ENCODE measurements at regions not wholly inside any gene's neighbourhood (a gene's known extent, or its start where the extent isn't known, plus 50 kb on each side); places are given as distances from the start of the nearest gene placed in this dataset.

DNA sequence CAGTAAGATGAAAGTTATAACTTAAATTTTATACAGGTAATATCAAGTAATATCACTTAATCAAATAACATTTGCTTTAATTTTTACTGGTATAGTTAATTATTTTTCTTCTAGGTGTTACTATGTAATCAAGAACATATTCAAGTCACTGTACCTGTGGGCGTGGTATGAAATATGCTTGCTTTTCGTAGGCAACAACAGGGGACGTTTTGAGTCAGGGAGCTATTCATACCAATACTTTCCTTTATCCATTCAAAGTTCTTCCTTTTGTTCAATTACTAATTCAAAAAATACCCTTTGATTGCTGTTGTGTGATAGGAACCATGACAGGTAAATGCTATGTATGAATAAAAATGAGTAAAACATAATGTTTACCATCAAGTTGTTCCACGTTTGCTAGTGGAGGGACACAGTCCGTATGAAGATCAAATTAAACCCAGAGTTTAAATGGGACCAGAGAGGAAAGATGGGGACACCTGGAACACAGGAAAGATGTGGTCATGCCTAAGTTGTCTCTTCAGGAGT, 654.0 kb upstream of the KCNMB2 start:
- Mint-ChIP-seq H3K4me3 (no peak overlapping the region), H3K4me1 (ENCODE audit: low read depth) (peaks cover 15% of the 10 kb centered on the region), H3K27me3 (no peaks in the 10 kb centered on the region), H3K27ac (no peak overlapping the region), H3K9me3 (no peaks in the 10 kb centered on the region), H3K36me3 (ENCODE audit: low read depth) (no peaks in the 10 kb centered on the region)
- H3K27ac ChIP-seq (ENCODE audit: low read depth in 1 of 2, low read length in 2 of 2) = no peak overlapping the region
- no peaks in the 10 kb centered on the region for H3K27me3 ChIP-seq (ENCODE audit: control insufficient read depth in 1 of 2, insufficient read depth in 2 of 2, low read length in 2 of 2)
- POLR2A ChIA-PET = no interaction called here
- no peak for ATAC-seq (ENCODE audit: poor library complexity)
- no peaks in the 10 kb centered on the region for H3K36me3 ChIP-seq (ENCODE audit: insufficient read depth, low read length)
- CTCF ChIA-PET = no interaction called here
- intact Hi-C loops (cut with DNase I, micrococcal nuclease) = no loop called here
- no peak for DNase-seq
- H3K4me1 ChIP-seq (ENCODE audit: insufficient read depth, low read length) = no peaks in the 10 kb centered on the region
- no peak overlapping the region for H3K4me3 ChIP-seq (ENCODE audit: low read length)
- H3K9me3 ChIP-seq (ENCODE audit: control insufficient read depth in 1 of 2, insufficient read depth in 1 of 2, low read length in 2 of 2) = no peaks in the 10 kb centered on the region
- TF ChIP-seq, protein P1, sequence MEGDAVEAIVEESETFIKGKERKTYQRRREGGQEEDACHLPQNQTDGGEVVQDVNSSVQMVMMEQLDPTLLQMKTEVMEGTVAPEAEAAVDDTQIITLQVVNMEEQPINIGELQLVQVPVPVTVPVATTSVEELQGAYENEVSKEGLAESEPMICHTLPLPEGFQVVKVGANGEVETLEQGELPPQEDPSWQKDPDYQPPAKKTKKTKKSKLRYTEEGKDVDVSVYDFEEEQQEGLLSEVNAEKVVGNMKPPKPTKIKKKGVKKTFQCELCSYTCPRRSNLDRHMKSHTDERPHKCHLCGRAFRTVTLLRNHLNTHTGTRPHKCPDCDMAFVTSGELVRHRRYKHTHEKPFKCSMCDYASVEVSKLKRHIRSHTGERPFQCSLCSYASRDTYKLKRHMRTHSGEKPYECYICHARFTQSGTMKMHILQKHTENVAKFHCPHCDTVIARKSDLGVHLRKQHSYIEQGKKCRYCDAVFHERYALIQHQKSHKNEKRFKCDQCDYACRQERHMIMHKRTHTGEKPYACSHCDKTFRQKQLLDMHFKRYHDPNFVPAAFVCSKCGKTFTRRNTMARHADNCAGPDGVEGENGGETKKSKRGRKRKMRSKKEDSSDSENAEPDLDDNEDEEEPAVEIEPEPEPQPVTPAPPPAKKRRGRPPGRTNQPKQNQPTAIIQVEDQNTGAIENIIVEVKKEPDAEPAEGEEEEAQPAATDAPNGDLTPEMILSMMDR (IDR thresholded peaks at IDR 0.05) = no peak

DNA sequence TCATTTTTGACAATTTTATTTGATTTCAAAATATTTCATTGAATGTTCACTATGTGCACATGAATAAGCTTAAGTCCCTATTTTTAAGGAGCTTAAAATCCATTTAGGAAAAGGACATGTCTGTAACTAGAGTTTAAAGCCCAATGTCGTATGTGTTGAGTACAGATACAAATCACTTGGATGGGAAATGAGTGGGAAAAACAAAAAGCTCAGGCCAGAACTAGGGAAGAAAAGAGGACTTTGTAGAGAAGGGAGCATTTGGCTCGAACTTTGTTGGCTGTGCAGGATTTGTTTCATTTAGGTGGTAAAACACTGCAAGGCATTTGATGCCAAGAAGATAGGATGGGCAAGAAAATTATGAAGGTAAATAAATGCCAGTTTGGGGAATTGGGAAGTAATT, 653.1 kb upstream of the KCNMB2 start:
- Mint-ChIP-seq H3K4me1 (ENCODE audit: low read depth) (peaks cover 15% of the 10 kb centered on the region), H3K9me3 (no peaks in the 10 kb centered on the region), H3K27me3 (no peaks in the 10 kb centered on the region), H3K4me3 (no peak overlapping the region), H3K36me3 (ENCODE audit: low read depth) (no peaks in the 10 kb centered on the region), H3K27ac (no peak overlapping the region)
- ChIA-PET CTCF (no interaction called here), POLR2A (no interaction called here)
- H3K9me3 ChIP-seq (ENCODE audit: control insufficient read depth in 1 of 2, insufficient read depth in 1 of 2, low read length in 2 of 2) = no peaks in the 10 kb centered on the region
- no peak overlapping the region for H3K4me3 ChIP-seq (ENCODE audit: low read length)
- H3K27me3 ChIP-seq (ENCODE audit: control insufficient read depth in 1 of 2, insufficient read depth in 2 of 2, low read length in 2 of 2) = no peaks in the 10 kb centered on the region
- TF ChIP-seq, protein P1 (IDR thresholded peaks at IDR 0.05) = no peak
- H3K4me1 ChIP-seq (ENCODE audit: insufficient read depth, low read length) = no peaks in the 10 kb centered on the region
- intact Hi-C loops (cut with DNase I, micrococcal nuclease) = no loop called here
- H3K27ac ChIP-seq (ENCODE audit: low read depth in 1 of 2, low read length in 2 of 2) = no peak overlapping the region
- no peak for DNase-seq
- H3K36me3 ChIP-seq (ENCODE audit: insufficient read depth, low read length) = no peaks in the 10 kb centered on the region
- no peak for ATAC-seq (ENCODE audit: poor library complexity)

- H3K9me3 ChIP-seq (ENCODE audit: control insufficient read depth in 1 of 2, insufficient read depth in 1 of 2, low read length in 2 of 2) = no peaks in the 10 kb centered on the region
- no peak overlapping the region for H3K27ac Mint-ChIP-seq
- no peaks in the 10 kb centered on the region for H3K4me1 ChIP-seq (ENCODE audit: insufficient read depth, low read length)
- TF ChIP-seq, protein P1 (IDR thresholded peaks at IDR 0.05) = no peak
- no peak overlapping the region for H3K4me3 ChIP-seq (ENCODE audit: low read length)
- ATAC-seq (ENCODE audit: poor library complexity) (no peak), DNase-seq (peak in 1 of 14 experiments; percentile 4)
- no peaks in the 10 kb centered on the region for H3K36me3 Mint-ChIP-seq (ENCODE audit: low read depth)
- H3K27me3 Mint-ChIP-seq = no peaks in the 10 kb centered on the region
- no peaks in the 10 kb centered on the region for H3K36me3 ChIP-seq (ENCODE audit: insufficient read depth, low read length)
- peaks cover 15% of the 10 kb centered on the region for H3K4me1 Mint-ChIP-seq (ENCODE audit: low read depth)
- ChIA-PET POLR2A (interaction anchor here (0.6 kb wide), 1 partner anchor 56 kb away, joined by 3 read pairs; no protein-coding TSS in a partner anchor), CTCF (interaction anchor here (0.7 kb wide), 1 partner anchor 23 kb away, joined by 3 read pairs; no protein-coding TSS in a partner anchor)
- H3K4me3 Mint-ChIP-seq = no peak overlapping the region
- H3K27ac ChIP-seq (ENCODE audit: low read depth in 1 of 2, low read length in 2 of 2) = no peak overlapping the region
- intact Hi-C loops (cut with DNase I, micrococcal nuclease) = no loop called here
- no peaks in the 10 kb centered on the region for H3K27me3 ChIP-seq (ENCODE audit: control insufficient read depth in 1 of 2, insufficient read depth in 2 of 2, low read length in 2 of 2)
- no peaks in the 10 kb centered on the region for H3K9me3 Mint-ChIP-seq
Observed at GRCh38 chr3:177883957-177884356, 652.3 kb upstream of the KCNMB2 start.
